GM19351 (cell line): ENCODE measurements at regions not wholly inside any gene's neighbourhood (a gene's known extent, or its start where the extent isn't known, plus 50 kb on each side); places are given as distances from the start of the nearest gene placed in this dataset.

Experiments used
- ATAC-seq: cut with Tn5 transposase; IDR thresholded peaks from one replicate; pipeline ENCODE4 v1.9.1; 2021; ENCODE audit warnings: mild to moderate bottlenecking, moderate library complexity; ENCODE audit not compliant: unreplicated experiment

GRCh38 chr6:94394822-94395221 is 975.5 kb upstream of the EPHA7 start:
- no peak for ATAC-seq

- no peak for ATAC-seq
Observed at GRCh38 chr6:94389218-94389617, 969.9 kb upstream of the EPHA7 start.

DNA sequence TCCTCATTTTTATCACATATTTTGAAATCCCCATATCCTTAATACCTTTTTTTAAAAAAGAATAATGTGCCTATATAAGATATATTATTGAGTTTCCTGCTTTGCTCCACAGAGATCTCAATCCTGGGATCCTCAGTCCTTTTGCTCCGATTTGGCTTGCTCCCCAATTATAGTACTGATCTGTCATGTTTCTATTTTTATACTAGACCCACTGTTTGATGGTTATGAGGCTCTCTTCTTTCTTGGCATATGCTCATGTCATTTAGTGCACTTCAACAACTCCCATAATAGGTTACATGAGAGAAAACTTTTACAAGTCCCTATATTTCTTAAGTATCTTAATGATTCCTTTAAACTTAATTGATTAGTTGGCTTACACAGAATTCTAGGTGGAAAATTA is 958.5 kb upstream of the EPHA7 start:
- no peak for ATAC-seq

DNA sequence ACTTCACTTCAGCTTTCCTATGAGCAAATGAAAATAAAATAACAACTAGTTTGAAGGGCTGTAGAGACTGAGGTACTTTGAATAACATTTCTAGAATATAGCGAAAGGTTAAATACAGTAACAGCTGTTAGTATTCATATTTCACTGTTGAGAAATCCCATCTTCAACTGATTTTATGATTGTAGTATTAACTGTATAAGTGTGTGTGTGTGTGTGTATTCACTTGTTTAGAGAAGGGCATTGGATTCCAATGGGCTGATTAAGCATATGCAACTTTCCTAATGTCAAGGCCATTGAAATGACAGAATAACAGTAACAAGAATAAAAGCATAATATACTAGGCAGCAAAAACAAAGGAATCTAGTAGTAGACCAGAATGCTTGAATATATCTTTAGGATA is 957.5 kb upstream of the EPHA7 start:
- ATAC-seq: no peak

- no peak for ATAC-seq
Observed at GRCh38 chr6:94372229-94372628, 952.9 kb upstream of the EPHA7 start.

DNA sequence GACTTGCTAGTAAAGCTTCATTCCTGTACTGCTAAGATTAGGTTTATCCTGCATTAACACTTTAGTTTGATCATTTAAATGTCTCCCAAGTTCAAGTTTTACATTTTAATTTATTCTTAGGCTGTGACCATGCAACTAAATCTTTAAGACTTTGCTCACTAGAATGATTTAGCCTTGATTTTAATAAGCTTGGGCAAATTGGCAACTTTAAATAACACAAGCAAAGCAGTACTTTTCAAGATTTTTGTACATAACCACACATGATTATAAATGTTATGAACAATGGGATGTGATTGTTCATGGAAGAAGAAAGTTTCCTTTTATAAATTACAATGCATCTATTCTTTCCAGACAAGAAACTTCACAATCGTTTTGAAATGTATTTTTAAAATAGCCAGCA is 948.0 kb upstream of the EPHA7 start:
- ATAC-seq: no peak

GRCh38 chr6:94362061-94362864 is 942.9 kb upstream of the EPHA7 start:
- no peak for ATAC-seq

- no peak for ATAC-seq
Observed at GRCh38 chr6:94361304-94362060, 942.1 kb upstream of the EPHA7 start.

DNA sequence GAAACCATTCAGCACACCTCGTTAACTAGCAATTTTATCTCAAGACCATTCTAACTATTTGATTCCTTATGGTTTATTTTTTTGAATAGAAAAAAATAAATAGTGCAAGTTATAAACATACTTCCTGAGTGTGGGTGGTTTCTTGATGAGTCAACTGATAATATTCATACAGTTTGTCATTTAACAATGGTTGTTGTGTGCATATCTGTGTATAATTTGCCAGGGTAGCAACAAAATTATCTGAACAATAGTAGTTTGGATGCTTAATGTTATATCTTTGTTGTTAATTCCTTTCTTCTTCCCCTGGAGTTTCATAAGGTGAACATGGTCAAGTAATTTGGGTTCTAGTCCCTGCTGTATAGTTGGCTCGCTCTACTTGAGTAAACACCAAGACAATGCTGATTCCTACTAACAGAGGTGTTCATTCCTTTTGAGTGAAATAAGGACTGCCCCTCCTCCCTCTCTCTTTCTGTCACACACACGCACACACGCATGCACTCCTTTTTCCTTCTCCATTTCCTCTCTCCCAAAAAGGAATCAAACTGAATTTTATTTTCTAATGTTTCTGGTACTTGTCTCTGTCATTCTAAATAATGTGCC is 938.1 kb upstream of the EPHA7 start:
- no peak for ATAC-seq

DNA sequence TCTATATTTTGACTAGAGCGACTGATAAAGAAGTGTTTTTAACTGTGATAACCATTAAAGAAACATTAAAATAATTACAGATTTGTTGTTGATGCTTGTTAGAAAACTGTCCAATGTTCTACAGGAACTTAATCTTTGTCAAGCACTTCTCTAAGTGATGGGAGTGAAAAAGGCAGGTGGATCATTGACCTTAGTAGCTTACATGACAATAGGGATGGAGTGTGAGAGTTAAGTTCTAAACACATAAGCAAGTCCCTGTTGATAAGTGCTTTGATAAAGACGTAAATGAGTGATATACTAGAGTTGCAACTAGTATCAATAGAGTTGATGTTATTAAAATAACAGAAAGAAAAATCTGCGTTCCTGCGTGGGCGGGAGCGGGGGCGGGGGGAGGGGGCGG is 931.5 kb upstream of the EPHA7 start:
- ATAC-seq: no peak

GRCh38 chr6:94349227-94349626 is 929.9 kb upstream of the EPHA7 start:
- no peak for ATAC-seq

DNA sequence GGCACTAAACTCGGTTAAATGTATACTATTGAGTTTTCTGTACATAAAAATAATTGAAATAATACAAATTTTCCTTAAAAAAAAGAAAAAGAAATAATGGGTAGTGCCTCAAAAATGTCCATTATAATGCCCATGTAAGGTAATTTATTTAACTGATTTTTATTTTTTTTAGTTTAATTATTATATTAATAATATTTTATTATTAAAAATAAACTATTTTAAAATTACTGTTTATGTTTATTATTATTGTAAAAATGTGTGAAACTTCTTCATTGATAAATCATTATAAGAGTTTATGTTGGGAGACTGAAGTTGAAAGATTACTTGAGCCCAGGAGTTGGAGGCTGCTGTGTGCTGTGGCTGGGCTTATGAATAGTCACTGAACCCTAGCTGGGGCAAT is 925.5 kb upstream of the EPHA7 start:
- ATAC-seq: no peak

DNA sequence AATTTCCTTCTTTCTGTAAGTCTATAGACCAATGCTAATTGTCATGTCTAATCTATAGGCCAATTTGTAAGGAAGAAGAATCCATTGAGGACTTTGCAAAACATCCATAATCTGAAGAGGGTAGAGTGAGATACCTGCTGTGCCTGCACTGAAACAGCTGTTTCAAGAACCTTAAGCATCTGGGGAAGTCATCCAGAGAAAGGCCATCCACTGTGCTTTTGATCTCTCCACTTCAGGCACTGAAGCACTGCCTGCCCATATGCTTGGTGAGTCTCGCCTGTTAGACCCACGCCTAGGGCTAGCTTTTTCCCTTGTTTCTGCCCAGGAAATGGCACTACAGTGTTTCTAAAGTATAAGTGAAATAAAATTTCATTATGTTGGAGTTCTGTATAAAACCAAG is 921.8 kb upstream of the EPHA7 start:
- ATAC-seq: no peak

GRCh38 chr6:94323853-94324252 is 904.5 kb upstream of the EPHA7 start:
- no peak for ATAC-seq

- ATAC-seq: no peak
Observed at GRCh38 chr6:94300424-94301144, 881.2 kb upstream of the EPHA7 start.

DNA sequence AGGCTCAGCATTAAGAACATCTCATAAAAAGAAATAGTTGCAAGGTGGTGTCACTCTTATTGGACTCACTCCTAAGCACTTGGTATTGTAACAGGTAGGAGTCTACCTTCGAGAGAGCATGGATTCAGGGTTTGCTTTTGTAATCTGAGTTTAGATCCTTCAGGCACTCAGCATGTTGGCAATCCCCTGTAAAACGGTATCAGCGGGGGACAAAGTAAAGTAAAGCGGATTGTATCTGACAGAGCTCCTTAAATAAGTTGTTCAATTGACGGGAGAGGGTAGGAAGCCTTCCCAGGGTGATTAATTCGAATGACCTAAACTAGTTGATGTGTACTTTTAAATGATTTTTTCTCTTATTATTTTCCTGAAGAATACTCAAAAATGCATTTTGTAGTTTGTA is 869.8 kb upstream of the EPHA7 start:
- no peak for ATAC-seq

DNA sequence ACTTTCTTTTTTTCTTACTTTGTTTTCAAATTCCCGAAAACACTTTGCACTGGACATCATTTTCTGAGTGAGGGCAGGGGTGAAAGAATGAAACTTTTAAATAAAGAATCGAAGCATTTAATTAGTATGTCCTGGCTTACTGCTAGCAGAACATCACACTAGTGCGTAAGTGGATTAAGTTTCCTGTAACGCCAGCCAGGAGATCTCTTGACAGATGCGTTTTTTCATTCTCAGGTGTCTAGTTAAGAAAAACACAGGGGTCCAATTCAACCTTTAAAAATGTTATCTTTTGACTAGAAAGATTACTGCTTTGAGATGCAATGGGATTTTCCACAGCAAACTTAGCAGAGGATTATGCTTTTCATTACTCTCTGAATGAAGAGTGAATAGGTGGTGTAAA is 858.8 kb upstream of the EPHA7 start:
- no peak for ATAC-seq

DNA sequence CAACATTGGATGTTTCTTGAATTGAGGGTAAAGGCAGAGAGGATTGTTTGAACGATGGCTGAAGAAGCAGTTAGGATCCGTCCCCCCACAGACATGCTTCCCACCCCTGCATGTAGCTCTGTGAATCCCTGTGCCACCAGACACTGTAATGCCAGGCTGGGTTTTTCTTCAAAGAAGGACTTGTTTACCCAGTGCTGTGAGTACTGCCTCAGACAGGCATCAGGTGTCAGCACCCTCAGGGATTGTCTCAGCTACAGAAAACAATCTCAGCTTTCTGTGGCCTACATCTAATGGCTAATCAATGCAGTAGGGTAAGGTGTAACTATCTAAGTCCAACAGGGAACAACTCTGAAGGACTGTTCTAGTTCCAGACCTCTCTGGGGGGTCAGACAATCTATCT is 853.0 kb upstream of the EPHA7 start:
- ATAC-seq: no peak

DNA sequence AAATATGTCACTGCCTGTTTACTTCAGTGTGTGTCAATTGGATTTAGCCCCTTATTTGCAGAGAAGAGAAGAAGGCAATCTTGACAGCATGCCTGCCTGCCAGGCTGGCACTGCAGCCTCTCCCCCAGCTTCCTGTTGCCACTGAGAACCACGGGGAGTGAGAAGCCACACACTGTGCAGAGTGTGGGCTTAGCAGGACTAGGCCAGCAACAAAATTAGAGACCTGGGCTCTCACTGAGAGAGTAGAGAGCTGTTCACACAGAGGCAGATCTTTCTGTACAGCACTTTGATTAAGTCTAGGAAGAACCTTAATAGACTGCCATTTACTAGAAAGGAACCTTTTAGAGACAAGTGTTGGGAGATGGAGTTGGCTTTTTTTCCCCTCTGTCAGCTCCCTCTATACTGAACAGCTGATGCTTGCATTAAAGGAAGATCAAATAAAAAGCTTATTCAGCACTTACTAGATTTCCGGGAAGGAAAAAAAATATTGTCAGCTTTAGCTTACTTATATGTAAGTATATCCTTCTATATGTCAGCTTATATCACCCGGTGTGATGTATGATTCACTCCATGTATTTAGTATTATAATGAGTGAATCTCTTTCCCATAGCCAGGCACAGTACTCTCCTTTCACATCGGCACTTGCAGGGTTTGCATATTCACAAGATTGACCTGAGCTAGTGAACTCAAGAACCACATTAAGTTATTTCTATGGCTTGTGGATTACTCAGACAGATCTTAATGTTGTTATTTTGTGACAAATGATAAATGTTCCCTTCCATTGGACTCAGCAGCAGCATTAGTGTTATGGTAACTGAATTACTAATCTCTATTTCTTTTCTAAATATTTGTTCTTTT is 851.0 kb upstream of the EPHA7 start:
- no peak for ATAC-seq

GRCh38 chr6:94269256-94269655 is 849.9 kb upstream of the EPHA7 start:
- ATAC-seq: no peak
